AG04449 (cell line): ENCODE measurements at regions not wholly inside any gene's neighbourhood (a gene's known extent, or its start where the extent isn't known, plus 50 kb on each side); places are given as distances from the start of the nearest gene placed in this dataset.
"Not testable (repeated sequence)": the region's sequence is repeated elsewhere in the genome, so short reads cannot be mapped to it uniquely, and the experiment has no call there.

Experiments used
- CTCF ChIA-PET: fragments of 350-600 bp; formaldehyde crosslinking; extraction: SDS; loops from one replicate; lab custom pipeline; 2021; ENCODE audit warnings: antibody characterized with exemption; lab: Yijun Ruan, JAX
- POLR2A ChIA-PET: fragments of 400-600, 350-600 bp; formaldehyde crosslinking; extraction: SDS; loops from one replicate; lab custom pipeline; 2020; ENCODE audit warnings: antibody characterized with exemption, inconsistent platforms; lab: Yijun Ruan, JAX
- DNase-seq: peaks from one replicate; pipeline ENCODE4 v3.0.0-alpha.2; 2010; ENCODE audit warnings: low read depth, low spot score
- H3K4me3 ChIP-seq: 2 replicates; pipeline ENCODE4 v1.5.1; 2011; ENCODE audit warnings: low read depth, mild to moderate bottlenecking, control low read depth, low read length
- CTCF ChIP-seq: IDR thresholded peaks from one replicate; pipeline ENCODE4 v1.5.1; 2011; ENCODE audit warnings: mild to moderate bottlenecking, moderate library complexity, low read length, control low read depth, inconsistent platforms; ENCODE audit not compliant: insufficient read depth; ENCODE audit errors: missing control alignments

- H3K4me3 ChIP-seq = no peak overlapping the region
- no peak for TF ChIP-seq CTCF
- DNase-seq = no peak
- ChIA-PET CTCF (no interaction called here), POLR2A (no interaction called here)
Observed at GRCh38 chr5:112059579-112060135, 302.7 kb upstream of the NREP start.

GRCh38 chr5:112049738-112050137 lies 292.7 kb upstream of the NREP start:
- TF ChIP-seq CTCF = no peak
- CTCF ChIA-PET = interaction anchor here (1.5 kb wide), 1 partner anchor 518 kb away, joined by 4 read pairs; no protein-coding TSS in a partner anchor
- POLR2A ChIA-PET = no interaction called here
- no peak for DNase-seq
- H3K4me3 ChIP-seq = no peak overlapping the region

- H3K4me3 ChIP-seq = no peak overlapping the region
- ChIA-PET CTCF (no interaction called here), POLR2A (no interaction called here)
- peak; percentile 0 for DNase-seq
- TF ChIP-seq CTCF = no peak
Observed at GRCh38 chr5:112036206-112036605, 279.2 kb upstream of the NREP start.

- no peak for TF ChIP-seq CTCF
- CTCF ChIA-PET = no interaction called here
- POLR2A ChIA-PET = no interaction called here
- no peak for DNase-seq
- no peak overlapping the region for H3K4me3 ChIP-seq
Observed at GRCh38 chr5:112034421-112034979, 277.5 kb upstream of the NREP start.

GRCh38 chr5:112026879-112027278 lies 269.9 kb upstream of the NREP start:
- CTCF ChIA-PET, DNase-seq, H3K4me3 ChIP-seq, POLR2A ChIA-PET: not testable (repeated sequence)

GRCh38 chr5:112025757-112026156 lies 268.8 kb upstream of the NREP start:
- no peak for TF ChIP-seq CTCF
- CTCF ChIA-PET = no interaction called here
- DNase-seq = no peak
- POLR2A ChIA-PET = no interaction called here
- H3K4me3 ChIP-seq = no peak overlapping the region

- ChIA-PET POLR2A (no interaction called here), CTCF (interaction anchor here (1.9 kb wide), 1 partner anchor 16 kb away, joined by 5 read pairs; no protein-coding TSS in a partner anchor)
- TF ChIP-seq CTCF = no peak
- no peak for DNase-seq
- H3K4me3 ChIP-seq = no peak overlapping the region
Observed at GRCh38 chr5:112024769-112025168, 267.8 kb upstream of the NREP start.
